Fibroblast of lung (primary cell): ENCODE measurements at regions not wholly inside any gene's neighbourhood (a gene's known extent, or its start where the extent isn't known, plus 50 kb on each side); places are given as distances from the start of the nearest gene placed in this dataset.
"Not testable (repeated sequence)": the region's sequence is repeated elsewhere in the genome, so short reads cannot be mapped to it uniquely, and the experiment has no call there.

Source experiments
- DNase-seq, 2 donors: peaks; one replicate each; pipeline versions ENCODE4 v3.0.0 to v3.0.0-alpha.2; 2010; ENCODE audit warnings: low read depth in 2 of 2
- H2AFZ ChIP-seq: 2 replicates; pipeline ENCODE4 v1.5.1; 2012; ENCODE audit warnings: low read length, control low read depth, inconsistent platforms
- H3K27ac ChIP-seq: 2 replicates; pipeline ENCODE4 v1.5.1; 2011; ENCODE audit warnings: low read length, control low read depth; ENCODE audit not compliant: insufficient read depth
- H3K27me3 ChIP-seq: 2 replicates; pipeline ENCODE4 v1.5.1; 2011; ENCODE audit warnings: mild to moderate bottlenecking, low read length; ENCODE audit not compliant: control insufficient read depth, insufficient read depth
- H3K36me3 ChIP-seq: 2 replicates; pipeline ENCODE4 v1.5.1; 2011; ENCODE audit warnings: low read length; ENCODE audit not compliant: control insufficient read depth, insufficient read depth
- H3K4me1 ChIP-seq: 2 replicates; pipeline ENCODE4 v1.5.1; 2011; ENCODE audit warnings: low read length; ENCODE audit not compliant: control insufficient read depth, insufficient read depth; ENCODE audit errors: extremely low read depth
- H3K4me2 ChIP-seq: 2 replicates; pipeline ENCODE4 v1.5.1; 2011; ENCODE audit warnings: low read length, control low read depth; ENCODE audit not compliant: insufficient read depth; ENCODE audit errors: extremely low read depth
- H3K4me3 ChIP-seq, 4 experiments: fragments of 200-600 bp in 1 of 4; sonication (generic) in 1 of 4; replicated peaks in 1 of 4; 2 replicates each; pipeline ENCODE4 v1.5.1; 2011 to 2016; ENCODE audit warnings: low read length in 4 of 4, low read depth in 3 of 4, mild to moderate bottlenecking in 3 of 4, control low read depth in 2 of 4, inconsistent platforms in 1 of 4, mixed read lengths in 1 of 4; ENCODE audit not compliant: insufficient read depth in 1 of 4; ENCODE audit errors: control extremely low read depth in 1 of 4
- H3K79me2 ChIP-seq: 2 replicates; pipeline ENCODE4 v1.5.1; 2012; ENCODE audit warnings: mild to moderate bottlenecking, low read length, inconsistent platforms; ENCODE audit not compliant: control insufficient read depth, insufficient read depth
- H3K9ac ChIP-seq: 2 replicates; pipeline ENCODE4 v1.5.1; 2011; ENCODE audit warnings: mild to moderate bottlenecking, low read length, control low read depth; ENCODE audit not compliant: insufficient read depth
- H3K9me3 ChIP-seq: 2 replicates; pipeline ENCODE4 v1.5.1; 2012; ENCODE audit warnings: low read depth, low read length; ENCODE audit not compliant: control insufficient read depth, insufficient read depth
- H4K20me1 ChIP-seq: 2 replicates; pipeline ENCODE4 v1.5.1; 2011; ENCODE audit warnings: low read length; ENCODE audit not compliant: control insufficient read depth, insufficient read depth; ENCODE audit errors: extremely low read depth
- CTCF ChIP-seq, 2 donors: IDR thresholded peaks in 1 of 2; conservative IDR thresholded peaks in 1 of 2; 1 replicate in 1 of 2; 2 replicates in 1 of 2; pipeline ENCODE4 v1.5.1; 2011 to 2012; ENCODE audit warnings: low read length in 2 of 2, control low read depth in 1 of 2, inconsistent platforms in 1 of 2, low read depth in 1 of 2, mild to moderate bottlenecking in 1 of 2
- EZH2 ChIP-seq: IDR thresholded peaks from 2 replicates; pipeline ENCODE4 v1.5.1; 2012; ENCODE audit warnings: low read length, control low read depth, mild to moderate bottlenecking; ENCODE audit errors: missing control alignments

- Histone ChIP-seq H3K9me3 (no peaks in the 10 kb centered on the region), H3K79me2 (no peaks in the 10 kb centered on the region), H3K9ac (no peak overlapping the region), H3K36me3 (no peaks in the 10 kb centered on the region), H4K20me1 (no peaks in the 10 kb centered on the region), H2AFZ (no peak overlapping the region), H3K27ac (no peak overlapping the region), H3K4me2 (no peak overlapping the region), H3K27me3 (no peaks in the 10 kb centered on the region), H3K4me3 (no peak overlapping the region), H3K4me1 (no peaks in the 10 kb centered on the region)
- peak; percentile 2 to 20 for DNase-seq
- TF ChIP-seq EZH2 (no peak), CTCF (conservative IDR thresholded peaks at IDR 0.05 in 1 of 2, IDR thresholded peaks at IDR 0.05 in 1 of 2; ENCODE audit: low read depth in 1 of 2, low read length in 2 of 2) (no peak)
These were observed 400.2 kb downstream of the CNTN3 start for GRCh38 chr3:74214286-74214685.

- H3K9ac ChIP-seq: no peak overlapping the region
- no peak overlapping the region for H2AFZ ChIP-seq
- TF ChIP-seq CTCF (conservative IDR thresholded peaks at IDR 0.05 in 1 of 2, IDR thresholded peaks at IDR 0.05 in 1 of 2; ENCODE audit: low read depth in 1 of 2, low read length in 2 of 2) (no peak), EZH2 (no peak)
These were observed 403.7 kb downstream of the CNTN3 start for GRCh38 chr3:74210739-74211138.

DNA sequence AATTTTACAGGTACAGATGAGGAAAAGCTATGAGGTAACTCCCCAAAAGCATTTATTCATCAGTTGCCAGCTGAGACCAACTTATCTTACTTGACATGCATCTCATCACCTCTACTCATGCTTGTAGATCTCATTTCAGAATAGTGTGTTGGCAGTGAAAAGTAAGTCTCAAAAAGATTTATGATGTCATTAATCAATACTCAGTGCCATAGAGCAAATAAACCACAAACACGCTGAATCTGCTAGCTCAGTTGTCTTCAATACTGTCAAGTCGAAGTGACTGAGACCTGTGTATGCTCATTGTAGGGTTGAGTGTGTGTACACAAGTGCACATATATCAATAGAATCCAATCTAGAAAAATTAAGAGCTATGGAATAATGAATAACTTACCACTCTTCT lies 413.5 kb downstream of the CNTN3 start:
- Histone ChIP-seq H3K79me2 (no peaks in the 10 kb centered on the region), H3K4me2 (no peak overlapping the region), H3K27ac (no peak overlapping the region), H2AFZ (no peak overlapping the region), H3K9ac (no peak overlapping the region), H3K4me1 (no peaks in the 10 kb centered on the region), H3K27me3 (no peaks in the 10 kb centered on the region), H3K36me3 (no peaks in the 10 kb centered on the region), H4K20me1 (no peaks in the 10 kb centered on the region), H3K9me3 (no peaks in the 10 kb centered on the region), H3K4me3 (no peak overlapping the region)
- TF ChIP-seq EZH2 (no peak), CTCF (conservative IDR thresholded peaks at IDR 0.05 in 1 of 2, IDR thresholded peaks at IDR 0.05 in 1 of 2; ENCODE audit: low read depth in 1 of 2, low read length in 2 of 2) (no peak)
- DNase-seq: no peak

More at GRCh38 chr3:74210739-74211138, 403.7 kb downstream of the CNTN3 start:
- no peaks in the 10 kb centered on the region for H3K9me3 ChIP-seq
- no peak for DNase-seq
- no peak overlapping the region for H3K4me2 ChIP-seq
- H3K4me3 ChIP-seq: no peak overlapping the region
- H3K79me2 ChIP-seq: no peaks in the 10 kb centered on the region
- no peaks in the 10 kb centered on the region for H3K4me1 ChIP-seq
- H3K27me3 ChIP-seq: no peaks in the 10 kb centered on the region
- H4K20me1 ChIP-seq: no peaks in the 10 kb centered on the region
- no peak overlapping the region for H3K27ac ChIP-seq
- no peaks in the 10 kb centered on the region for H3K36me3 ChIP-seq

- H2AFZ ChIP-seq, H3K9me3 ChIP-seq, H3K36me3 ChIP-seq, H3K27me3 ChIP-seq, H3K9ac ChIP-seq, H4K20me1 ChIP-seq, DNase-seq, H3K27ac ChIP-seq, H3K4me2 ChIP-seq, H3K79me2 ChIP-seq, H3K4me3 ChIP-seq, H3K4me1 ChIP-seq: not testable (repeated sequence)
These were observed 435.8 kb downstream of the CNTN3 start for GRCh38 chr3:74178664-74179063.
